SKM-1 treated with dmso at 0.1 percent for 144 hours (cell line): ENCODE measurements at regions not wholly inside any gene's neighbourhood (a gene's known extent, or its start where the extent isn't known, plus 50 kb on each side); places are given as distances from the start of the nearest gene placed in this dataset.

Experiments
- DNase-seq: peaks from one replicate; lab custom pipeline; 2025; ENCODE audit not compliant: unreplicated experiment; lab: John Stamatoyannopoulos, UW

DNA sequence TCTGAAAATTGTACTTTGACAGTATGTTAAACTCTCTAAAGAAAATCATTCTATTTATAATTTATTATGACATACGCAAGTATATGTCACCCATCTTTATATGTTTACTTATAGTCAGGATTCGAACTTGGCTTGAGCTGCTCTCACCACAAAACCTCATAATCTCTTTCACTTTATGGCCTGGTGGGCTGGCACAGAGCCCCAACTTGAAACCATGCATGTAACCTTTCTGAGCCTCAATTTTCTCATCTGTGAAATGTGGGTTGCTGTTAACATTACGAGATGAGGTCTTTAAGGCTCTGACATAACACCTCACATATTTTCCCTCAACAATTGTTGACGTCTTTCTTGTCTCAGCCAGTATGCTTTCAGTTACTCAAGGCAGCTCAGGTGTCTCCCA lies 69.4 kb upstream of the PFN2 start:
- DNase-seq = no peak

DNA sequence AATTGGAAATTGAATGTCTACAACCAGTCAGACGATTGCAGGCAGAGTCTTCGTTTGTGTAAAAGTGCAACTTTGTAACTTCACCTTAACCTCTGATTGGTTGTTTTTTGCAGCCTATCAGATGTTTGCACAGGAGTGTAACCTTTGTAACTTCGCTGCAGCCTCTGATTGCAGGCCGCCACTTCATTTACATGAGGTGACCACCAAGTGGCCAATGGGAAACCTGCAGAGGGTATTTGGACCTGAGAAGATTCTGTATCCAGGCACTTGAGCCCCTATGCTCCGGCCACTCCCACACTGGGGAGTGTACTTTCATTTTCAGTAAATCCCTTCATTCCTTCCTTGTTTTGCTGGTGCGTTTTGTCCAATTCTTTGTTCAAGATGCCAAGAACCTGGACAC lies 68.1 kb upstream of the PFN2 start:
- DNase-seq = no peak

DNA sequence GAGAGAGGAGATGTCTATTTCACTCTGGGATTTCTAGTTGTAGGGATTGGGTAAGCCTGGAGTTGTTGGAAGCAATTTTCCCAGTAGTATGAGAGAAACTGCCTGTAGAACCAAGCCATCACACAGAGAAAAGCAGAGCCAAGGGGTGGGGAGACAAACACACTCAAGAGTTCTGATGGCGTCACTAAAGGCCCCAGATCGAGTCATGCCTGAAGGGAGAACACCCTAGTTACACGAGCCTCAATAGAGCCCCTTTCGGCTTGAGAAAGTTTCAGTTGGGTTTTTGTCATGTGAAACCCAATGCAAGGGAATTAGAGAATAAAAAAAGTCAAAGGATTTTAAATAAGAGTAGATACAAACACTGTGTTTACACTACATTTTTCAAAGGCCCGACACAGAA lies 66.1 kb upstream of the PFN2 start:
- no peak for DNase-seq

DNA sequence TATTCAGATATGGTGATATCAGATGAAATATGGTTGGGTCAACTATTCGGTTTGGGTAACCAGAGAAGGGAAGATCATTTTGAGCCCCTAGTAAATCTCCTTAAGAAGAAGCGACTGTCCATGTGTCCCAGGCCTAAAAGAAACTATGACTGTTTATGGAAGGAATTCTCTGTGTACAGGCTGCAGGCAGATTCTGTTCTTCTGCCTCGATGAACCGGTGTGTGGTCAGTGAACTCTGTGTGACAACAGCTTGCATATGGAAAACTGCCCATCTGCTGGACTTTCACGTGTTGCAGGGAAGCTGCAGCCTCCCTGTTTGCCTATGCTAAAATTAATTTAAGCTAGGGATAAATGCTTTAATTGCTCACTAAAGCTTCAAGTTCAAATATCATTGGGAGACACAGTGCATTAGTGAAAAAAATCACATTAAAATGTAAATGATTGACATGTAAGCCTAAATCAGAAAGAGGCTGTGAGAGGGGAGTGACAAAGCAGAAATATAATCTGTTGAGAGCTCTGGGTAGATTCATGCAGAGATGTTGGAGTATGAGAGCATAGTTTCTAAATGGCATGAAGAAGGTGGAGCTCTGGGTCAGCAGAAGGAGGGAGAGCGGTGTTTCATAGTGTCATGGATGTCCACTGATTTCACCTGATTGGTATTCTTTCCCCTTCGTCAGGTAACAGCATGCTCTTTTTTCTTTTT lies 65.4 kb upstream of the PFN2 start:
- no peak for DNase-seq

DNA sequence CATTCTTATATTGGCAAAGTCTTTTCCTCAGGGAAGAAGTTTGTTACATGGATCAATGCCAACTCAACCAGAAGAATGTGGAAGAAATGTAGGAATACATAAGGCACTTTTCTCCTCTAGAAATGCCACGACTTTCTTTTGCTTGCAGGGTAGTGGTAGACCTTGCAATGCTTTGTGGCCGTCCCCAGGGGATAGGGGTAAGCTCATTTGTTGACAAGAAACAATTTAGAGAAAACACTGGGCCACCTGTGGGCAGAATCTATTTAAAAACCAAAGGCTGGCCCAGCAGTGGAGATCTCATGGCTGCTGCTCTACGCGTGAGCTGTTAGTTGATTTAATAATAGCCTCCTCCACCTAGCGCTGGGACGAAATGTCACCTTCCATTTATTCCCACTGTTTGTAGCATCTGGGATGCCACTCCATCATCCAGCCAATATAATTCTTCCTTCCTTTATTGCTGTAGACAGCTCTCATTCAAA lies 64.6 kb upstream of the PFN2 start:
- DNase-seq = no peak

DNA sequence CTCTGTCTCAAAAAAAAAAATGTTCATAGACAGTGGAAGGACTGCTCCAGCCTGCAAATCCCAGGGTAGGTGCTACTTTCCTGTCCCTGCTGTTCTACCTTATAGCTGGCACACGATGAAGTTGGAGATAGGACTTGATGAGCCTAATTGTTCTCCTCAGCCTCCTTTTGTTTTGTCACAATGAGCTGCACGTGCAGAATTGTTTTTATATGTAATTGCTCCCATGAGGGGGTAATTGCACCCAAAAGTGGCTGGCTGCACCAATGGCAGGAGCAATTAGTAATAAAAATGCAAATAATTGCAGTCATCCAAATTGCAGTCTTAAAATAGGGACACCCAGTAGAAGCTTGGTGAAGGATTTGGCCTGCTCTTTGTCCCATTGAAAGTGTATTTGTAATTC lies 63.0 kb upstream of the PFN2 start:
- DNase-seq = no peak

DNA sequence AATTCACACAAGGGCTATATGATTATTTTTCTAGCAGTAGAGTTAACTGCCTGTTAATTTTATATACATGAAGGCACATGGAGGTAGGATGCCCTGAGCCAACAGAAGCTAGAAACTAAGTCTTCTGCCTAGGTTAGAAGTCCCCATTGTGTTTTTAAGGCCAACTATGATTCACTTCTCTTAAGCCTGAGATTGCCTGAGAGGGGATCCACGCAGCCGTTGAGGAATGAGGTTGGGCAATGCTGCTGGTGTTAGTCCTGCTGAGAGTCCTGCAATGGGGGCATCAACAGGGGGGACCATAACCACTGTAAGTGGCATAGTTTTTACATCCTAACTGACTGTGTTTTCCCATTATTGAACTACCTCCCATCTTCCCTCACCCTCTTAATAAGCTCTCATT lies 60.1 kb upstream of the PFN2 start:
- no peak for DNase-seq

DNA sequence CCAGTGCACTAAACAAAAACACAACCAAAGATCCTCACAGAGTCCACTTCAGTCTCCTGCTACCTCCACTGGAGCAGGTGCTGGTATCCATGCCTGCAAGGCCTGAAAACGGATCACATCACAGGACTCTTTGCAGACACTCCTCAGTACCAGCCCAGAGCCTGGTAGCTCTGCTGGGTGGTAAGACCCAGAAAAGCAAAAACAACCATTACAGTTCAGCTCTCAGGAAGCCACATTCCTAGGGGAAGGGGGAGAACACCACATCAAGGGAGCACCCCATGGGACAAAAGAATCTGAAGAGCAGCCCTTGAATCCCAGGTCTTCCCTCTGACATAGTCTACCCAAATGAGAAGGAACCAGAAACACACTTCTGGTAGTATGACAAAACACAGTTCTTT lies 52.5 kb upstream of the PFN2 start:
- DNase-seq = no peak

DNA sequence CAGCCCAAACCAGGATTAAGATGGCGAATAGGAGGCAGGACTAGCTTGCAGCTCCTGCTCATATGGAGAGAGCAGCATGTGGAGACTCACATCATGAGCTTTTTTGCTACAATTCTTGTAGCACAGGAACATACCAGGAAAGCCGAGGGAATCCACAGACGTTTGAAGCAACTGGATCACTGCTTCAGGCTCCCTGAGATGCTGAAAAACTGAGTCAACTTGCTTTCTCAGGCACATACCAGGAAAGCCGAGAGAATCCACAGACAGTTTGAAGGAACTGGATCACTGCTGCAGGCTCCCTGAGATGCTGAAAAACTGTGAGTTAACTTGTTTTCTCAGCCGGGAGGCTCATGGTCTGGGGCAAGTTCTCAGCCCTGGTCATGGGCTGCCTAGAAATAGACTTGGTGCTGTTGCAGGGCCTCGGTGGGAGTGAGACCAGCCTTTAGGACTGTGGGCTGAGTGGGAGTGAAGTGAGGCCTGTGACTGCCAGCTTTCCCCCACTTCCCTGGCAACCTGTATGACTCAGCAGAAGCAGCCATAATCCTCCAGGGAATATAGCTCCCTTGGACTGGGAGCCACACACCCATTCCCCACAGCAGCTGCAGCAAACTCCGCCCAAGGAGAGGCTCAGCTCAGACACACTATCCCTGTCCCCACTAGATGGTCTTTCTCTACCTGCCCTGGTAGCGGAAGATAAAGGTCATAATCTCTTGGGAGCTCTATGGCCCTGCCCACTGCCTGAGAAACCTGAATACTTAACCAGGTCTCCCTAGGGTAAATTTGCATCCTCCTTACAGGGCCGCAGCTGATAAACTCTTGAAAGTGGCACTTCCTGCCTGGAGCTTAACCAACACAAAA lies 51.9 kb upstream of the PFN2 start:
- DNase-seq = no peak

DNA sequence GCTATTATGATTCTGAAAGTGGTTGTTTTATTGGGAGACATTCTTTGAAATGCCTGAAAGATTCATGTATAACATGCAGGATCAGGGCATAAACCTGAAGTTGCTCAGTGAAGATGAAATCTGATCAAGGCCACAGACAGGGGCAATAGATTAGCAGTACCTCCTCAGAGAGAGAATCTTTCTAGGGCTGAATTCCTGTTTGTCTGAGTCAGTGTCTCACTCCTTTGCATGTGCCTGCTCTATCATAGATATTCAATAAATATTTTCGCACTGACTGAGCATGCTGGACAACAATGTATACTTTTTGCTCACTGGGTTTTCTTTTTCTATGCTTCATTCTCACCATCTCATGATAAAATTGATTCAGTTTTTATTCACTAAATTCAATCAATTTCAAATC lies 49.8 kb upstream of the PFN2 start:
- no peak for DNase-seq
